ENCODE measurements at regions not wholly inside any gene's neighbourhood (a gene's known extent, or its start where the extent isn't known, plus 50 kb on each side); places are given as distances from the start of the nearest gene placed in this dataset.

GRCh38 chr19:32189956-32190706 lies 155.3 kb upstream of the ZNF507 start:
- Histone ChIP-seq H3F3A (ENCODE audit: control insufficient read depth, insufficient read depth) (no peaks in the 10 kb centered on the region), H3K4me1 (ENCODE audit: control insufficient read depth, low read length) (no peaks in the 10 kb centered on the region), H3K4me3 (ENCODE audit: low read length) (no peak overlapping the region), H4K20me1 (ENCODE audit: control insufficient read depth, insufficient read depth, low read depth, low read length) (no peaks in the 10 kb centered on the region), H3K27ac (ENCODE audit: low read depth, low read length) (no peak overlapping the region), H3K27me3 (ENCODE audit: control insufficient read depth, low read length) (no peaks in the 10 kb centered on the region), H3K36me3 (ENCODE audit: control insufficient read depth, low read length) (no peaks in the 10 kb centered on the region), H3K9me2 (replicated peaks; ENCODE audit: control insufficient read depth, low read length) (no peaks in the 10 kb centered on the region), H3K4me2 (ENCODE audit: low read length) (no peak overlapping the region), H3K79me2 (ENCODE audit: control insufficient read depth, low read length) (no peaks in the 10 kb centered on the region), H3K9me3 (ENCODE audit: control insufficient read depth, insufficient read depth, low read length) (no peaks in the 10 kb centered on the region)
- TF ChIP-seq EZH2phosphoT487 (IDR thresholded peaks at IDR 0.05; ENCODE audit: borderline replicate concordance, low read length) = no peak
- no peak for TF ChIP-seq CTCF (IDR thresholded peaks at IDR 0.05; ENCODE audit: low read depth, low read length, poor library complexity, severe bottlenecking)

- Histone ChIP-seq H3K4me2 (ENCODE audit: low read length) (no peak overlapping the region), H3K4me3 (ENCODE audit: low read length) (no peak overlapping the region), H4K20me1 (ENCODE audit: control insufficient read depth, insufficient read depth, low read depth, low read length) (no peaks in the 10 kb centered on the region), H3K79me2 (ENCODE audit: control insufficient read depth, low read length) (no peaks in the 10 kb centered on the region), H3K27me3 (ENCODE audit: control insufficient read depth, low read length) (no peaks in the 10 kb centered on the region), H3K9me3 (ENCODE audit: control insufficient read depth, insufficient read depth, low read length) (no peaks in the 10 kb centered on the region), H3K36me3 (ENCODE audit: control insufficient read depth, low read length) (no peaks in the 10 kb centered on the region), H3F3A (ENCODE audit: control insufficient read depth, insufficient read depth) (no peaks in the 10 kb centered on the region), H3K27ac (ENCODE audit: low read depth, low read length) (no peak overlapping the region), H3K4me1 (ENCODE audit: control insufficient read depth, low read length) (no peaks in the 10 kb centered on the region), H3K9me2 (replicated peaks; ENCODE audit: control insufficient read depth, low read length) (no peaks in the 10 kb centered on the region)
- TF ChIP-seq EZH2phosphoT487 (IDR thresholded peaks at IDR 0.05; ENCODE audit: borderline replicate concordance, low read length) = no peak
- no peak for TF ChIP-seq CTCF (IDR thresholded peaks at IDR 0.05; ENCODE audit: low read depth, low read length, poor library complexity, severe bottlenecking)
Observed at GRCh38 chr19:32191921-32192320, 153.5 kb upstream of the ZNF507 start.

GRCh38 chr19:32195706-32196610 lies 149.5 kb upstream of the ZNF507 start:
- no peak overlapping the region for H3K4me3 ChIP-seq (ENCODE audit: low read length)
- no peaks in the 10 kb centered on the region for H3K79me2 ChIP-seq (ENCODE audit: control insufficient read depth, low read length)
- H3K4me1 ChIP-seq (ENCODE audit: control insufficient read depth, low read length) = no peaks in the 10 kb centered on the region
- no peaks in the 10 kb centered on the region for H3F3A ChIP-seq (ENCODE audit: control insufficient read depth, insufficient read depth)
- TF ChIP-seq CTCF (IDR thresholded peaks at IDR 0.05; ENCODE audit: low read depth, low read length, poor library complexity, severe bottlenecking) (no peak), EZH2phosphoT487 (IDR thresholded peaks at IDR 0.05; ENCODE audit: borderline replicate concordance, low read length) (no peak)
- no peak overlapping the region for H3K4me2 ChIP-seq (ENCODE audit: low read length)
- no peaks in the 10 kb centered on the region for H3K36me3 ChIP-seq (ENCODE audit: control insufficient read depth, low read length)
- no peaks in the 10 kb centered on the region for H3K27me3 ChIP-seq (ENCODE audit: control insufficient read depth, low read length)
- H3K9me2 ChIP-seq (replicated peaks; ENCODE audit: control insufficient read depth, low read length) = no peaks in the 10 kb centered on the region
- H3K27ac ChIP-seq (ENCODE audit: low read depth, low read length) = no peak overlapping the region
- no peaks in the 10 kb centered on the region for H3K9me3 ChIP-seq (ENCODE audit: control insufficient read depth, insufficient read depth, low read length)
- H4K20me1 ChIP-seq (ENCODE audit: control insufficient read depth, insufficient read depth, low read depth, low read length) = no peaks in the 10 kb centered on the region
